Natural killer cell (primary cell): ENCODE measurements at regions not wholly inside any gene's neighbourhood (a gene's known extent, or its start where the extent isn't known, plus 50 kb on each side); places are given as distances from the start of the nearest gene placed in this dataset.

Experiments
- ATAC-seq, 3 donors: fragments of 150-1000 bp in 2 of 3; fragments of 200-7000 bp in 1 of 3; cut with Tn5 transposase; 1 replicate in 1 of 3; 2 replicates in 2 of 3; pipeline ENCODE4 v1.10.0; 2021; ENCODE audit warnings: mild to moderate bottlenecking in 2 of 3, moderate library complexity in 2 of 3
- DNase-seq, 2 donors: peaks; one replicate each; pipeline versions ENCODE4 v3.0.0 to v3.0.0-alpha.2; 2013 to 2021; ENCODE audit warnings: mixed read lengths in 1 of 2
- H3K27ac ChIP-seq: one replicate; pipeline ENCODE4 v1.5.1; 2013; ENCODE audit warnings: mild to moderate bottlenecking, low read length
- H3K27me3 ChIP-seq: one replicate; pipeline ENCODE4 v1.6.1; 2013; ENCODE audit warnings: low read length; ENCODE audit not compliant: control insufficient read depth, insufficient read depth
- H3K36me3 ChIP-seq: one replicate; pipeline ENCODE4 v1.6.1; 2013; ENCODE audit warnings: low read length; ENCODE audit not compliant: control insufficient read depth, insufficient read depth
- H3K4me1 ChIP-seq: one replicate; pipeline ENCODE4 v1.6.1; 2013; ENCODE audit warnings: low read length; ENCODE audit not compliant: control insufficient read depth, insufficient read depth
- H3K4me3 ChIP-seq: one replicate; pipeline ENCODE4 v1.5.1; 2013; ENCODE audit warnings: low read length
- H3K9me3 ChIP-seq: one replicate; pipeline ENCODE4 v1.6.1; 2013; ENCODE audit warnings: low read length; ENCODE audit not compliant: control insufficient read depth, insufficient read depth
- H3K27ac Mint-ChIP-seq, 2 donors: one replicate each; pipeline ENCODE4 v1.8.0; 2022; ENCODE audit warnings: mild to moderate bottlenecking in 2 of 2, mixed read lengths in 2 of 2, moderate library complexity in 1 of 2
- H3K27me3 Mint-ChIP-seq, 2 donors: one replicate each; pipeline ENCODE4 v1.8.0; 2022; ENCODE audit warnings: low read depth in 2 of 2, mixed read lengths in 2 of 2
- H3K36me3 Mint-ChIP-seq: one replicate; pipeline ENCODE4 v1.8.0; 2022; ENCODE audit warnings: mixed read lengths
- H3K4me1 Mint-ChIP-seq, 2 donors: one replicate each; pipeline ENCODE4 v1.8.0; 2022; ENCODE audit warnings: mixed read lengths in 2 of 2
- H3K4me3 Mint-ChIP-seq: one replicate; pipeline ENCODE4 v1.8.0; 2022; ENCODE audit warnings: mild to moderate bottlenecking, moderate library complexity, mixed read lengths
- H3K9me3 Mint-ChIP-seq, 2 donors: one replicate each; pipeline ENCODE4 v1.8.0; 2022; ENCODE audit warnings: mixed read lengths in 2 of 2
- CTCF ChIP-seq: fragments of 200-600 bp; IDR thresholded peaks from one replicate; pipeline ENCODE4 v1.8.0; 2022; ENCODE audit warnings: antibody characterized with exemption
- WGBS: methylation state at CpG from one replicate; pipeline ENCODE4 v1.1.7; 2013; ENCODE audit warnings: missing lambda C conversion rate; ENCODE audit not compliant: insufficient coverage; 5-methylcytosine and 5-hydroxymethylcytosine counted together
- intact Hi-C: fragments of 100-400 bp; cut with micrococcal nuclease; formaldehyde crosslinking; loops from one replicate; pipeline ENCODE4 v1.14.2; 2022

GRCh38 chr13:99752373-99752772 is 219.2 kb downstream of the ZIC5 start:
- intact Hi-C loops, result no loop called here
- no peaks in the 10 kb centered on the region for H3K36me3 Mint-ChIP-seq
- DNase-seq (no peak), ATAC-seq (no peak)
- no peaks in the 10 kb centered on the region for H3K36me3 ChIP-seq
- H3K4me1 Mint-ChIP-seq, result peaks cover 6 to 14% of the 10 kb centered on the region in 2 donors
- no peak overlapping the region for H3K4me3 ChIP-seq
- no peaks in the 10 kb centered on the region for H3K4me1 ChIP-seq
- no peak overlapping the region for H3K27ac ChIP-seq
- no peaks in the 10 kb centered on the region for H3K27me3 Mint-ChIP-seq
- H3K27me3 ChIP-seq, result no peaks in the 10 kb centered on the region
- no peaks in the 10 kb centered on the region for H3K9me3 Mint-ChIP-seq
- 67% methylated on average over 2 of the region's 2 CpGs for WGBS
- no peak overlapping the region for H3K27ac Mint-ChIP-seq
- TF ChIP-seq CTCF, result no peak
- no peak overlapping the region for H3K4me3 Mint-ChIP-seq
- H3K9me3 ChIP-seq, result no peaks in the 10 kb centered on the region

DNA sequence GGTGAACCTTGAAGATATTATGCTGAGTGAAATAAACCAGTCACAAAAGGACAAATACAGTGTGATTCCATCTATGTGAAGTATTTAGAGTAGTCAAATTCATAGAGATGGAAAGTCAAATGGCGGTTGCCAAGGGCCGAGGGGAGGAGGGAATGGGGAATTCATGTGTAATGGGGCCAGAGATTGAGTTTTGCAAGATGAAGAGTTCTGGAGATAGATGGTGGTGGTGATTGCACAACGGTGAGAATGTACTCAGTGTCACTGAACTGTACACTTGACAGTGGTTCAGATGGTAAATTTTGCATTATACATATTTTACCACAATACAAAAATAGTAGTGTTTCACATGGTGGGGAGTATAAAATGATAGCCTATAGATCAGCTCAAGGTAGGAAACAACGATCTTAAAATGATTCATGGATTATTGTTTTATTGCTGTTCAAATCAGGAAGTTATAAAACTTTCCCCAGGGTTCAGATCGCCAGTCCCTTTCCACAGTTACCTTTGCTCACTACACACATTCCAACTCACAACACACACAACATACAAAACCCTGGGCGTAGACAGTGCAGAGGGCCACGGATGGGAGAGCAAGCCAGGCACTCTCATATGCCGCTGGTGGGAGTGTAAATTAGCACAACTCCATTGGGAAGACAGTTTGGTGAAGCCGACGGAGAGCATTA is 219.9 kb downstream of the ZIC5 start:
- H3K4me3 ChIP-seq, result no peak overlapping the region
- Mint-ChIP-seq H3K27ac (no peak overlapping the region), H3K36me3 (no peaks in the 10 kb centered on the region), H3K9me3 (no peaks in the 10 kb centered on the region), H3K4me1 (peaks cover 6 to 14% of the 10 kb centered on the region in 2 donors), H3K4me3 (no peak overlapping the region), H3K27me3 (no peaks in the 10 kb centered on the region)
- intact Hi-C loops, result no loop called here
- H3K27me3 ChIP-seq, result no peaks in the 10 kb centered on the region
- ATAC-seq, result no peak
- no peak for DNase-seq
- no peaks in the 10 kb centered on the region for H3K4me1 ChIP-seq
- no peaks in the 10 kb centered on the region for H3K9me3 ChIP-seq
- H3K36me3 ChIP-seq, result no peaks in the 10 kb centered on the region
- no peak overlapping the region for H3K27ac ChIP-seq
- 94% methylated on average over 9 of the region's 10 CpGs for WGBS
- TF ChIP-seq CTCF, result no peak

- Mint-ChIP-seq H3K27ac (no peak overlapping the region), H3K4me3 (no peak overlapping the region), H3K4me1 (peaks cover 6 to 14% of the 10 kb centered on the region in 2 donors), H3K27me3 (no peaks in the 10 kb centered on the region), H3K9me3 (no peaks in the 10 kb centered on the region), H3K36me3 (no peaks in the 10 kb centered on the region)
- intact Hi-C loops, result no loop called here
- WGBS, result 89% methylated on average over 8 of the region's 8 CpGs
- H3K4me3 ChIP-seq, result no peak overlapping the region
- no peak overlapping the region for H3K27ac ChIP-seq
- DNase-seq (no peak), ATAC-seq (no peak)
- H3K27me3 ChIP-seq, result no peaks in the 10 kb centered on the region
- no peaks in the 10 kb centered on the region for H3K4me1 ChIP-seq
- no peaks in the 10 kb centered on the region for H3K36me3 ChIP-seq
- no peak for TF ChIP-seq CTCF
- H3K9me3 ChIP-seq, result no peaks in the 10 kb centered on the region
These were observed 220.6 kb downstream of the ZIC5 start for GRCh38 chr13:99750951-99751350.
